BLaER1 treated with 17β-estradiol and CSF1 and Interleukin-3, amounts not matched to agents 10 nM and 100 nM (cell line): ENCODE measurements at regions not wholly inside any gene's neighbourhood (a gene's known extent, or its start where the extent isn't known, plus 50 kb on each side); places are given as distances from the start of the nearest gene placed in this dataset.

Source experiments
- H3K27ac ChIP-seq, 11 experiments: shearing (Covaris generic); formaldehyde crosslinking; 2 replicates each; pipeline ENCODE4 v1.8.1; 2022
- H3K27me3 ChIP-seq, 11 experiments: shearing (Covaris generic); formaldehyde crosslinking; 2 replicates each; pipeline ENCODE4 v1.8.1; 2022
- H3K36me3 ChIP-seq, 11 experiments: shearing (Covaris generic); formaldehyde crosslinking; 2 replicates each; pipeline ENCODE4 v1.8.1; 2022
- H3K4me1 ChIP-seq, 10 experiments: shearing (Covaris generic); formaldehyde crosslinking; 2 replicates each; pipeline ENCODE4 v1.8.1; 2022
- H3K4me2 ChIP-seq, 11 experiments: shearing (Covaris generic); formaldehyde crosslinking; 2 replicates each; pipeline ENCODE4 v1.8.1; 2022
- H3K4me3 ChIP-seq, 10 experiments: shearing (Covaris generic); formaldehyde crosslinking; 2 replicates each; pipeline ENCODE4 v1.8.1; 2022
- H3K9ac ChIP-seq, 11 experiments: shearing (Covaris generic); formaldehyde crosslinking; 2 replicates each; pipeline ENCODE4 v1.8.1; 2022
- H3K9me3 ChIP-seq, 11 experiments: shearing (Covaris generic); formaldehyde crosslinking; replicated peaks in 1 of 11; 2 replicates each; pipeline ENCODE4 v1.8.1; 2022
- H4K20me1 ChIP-seq, 11 experiments: shearing (Covaris generic); formaldehyde crosslinking; 2 replicates each; pipeline ENCODE4 v1.8.1; 2022
- Cebpa-rat ChIP-seq, 11 experiments: shearing (Covaris generic); IDR thresholded peaks; 2 replicates each; pipeline ENCODE4 v1.8.1; 2022

DNA sequence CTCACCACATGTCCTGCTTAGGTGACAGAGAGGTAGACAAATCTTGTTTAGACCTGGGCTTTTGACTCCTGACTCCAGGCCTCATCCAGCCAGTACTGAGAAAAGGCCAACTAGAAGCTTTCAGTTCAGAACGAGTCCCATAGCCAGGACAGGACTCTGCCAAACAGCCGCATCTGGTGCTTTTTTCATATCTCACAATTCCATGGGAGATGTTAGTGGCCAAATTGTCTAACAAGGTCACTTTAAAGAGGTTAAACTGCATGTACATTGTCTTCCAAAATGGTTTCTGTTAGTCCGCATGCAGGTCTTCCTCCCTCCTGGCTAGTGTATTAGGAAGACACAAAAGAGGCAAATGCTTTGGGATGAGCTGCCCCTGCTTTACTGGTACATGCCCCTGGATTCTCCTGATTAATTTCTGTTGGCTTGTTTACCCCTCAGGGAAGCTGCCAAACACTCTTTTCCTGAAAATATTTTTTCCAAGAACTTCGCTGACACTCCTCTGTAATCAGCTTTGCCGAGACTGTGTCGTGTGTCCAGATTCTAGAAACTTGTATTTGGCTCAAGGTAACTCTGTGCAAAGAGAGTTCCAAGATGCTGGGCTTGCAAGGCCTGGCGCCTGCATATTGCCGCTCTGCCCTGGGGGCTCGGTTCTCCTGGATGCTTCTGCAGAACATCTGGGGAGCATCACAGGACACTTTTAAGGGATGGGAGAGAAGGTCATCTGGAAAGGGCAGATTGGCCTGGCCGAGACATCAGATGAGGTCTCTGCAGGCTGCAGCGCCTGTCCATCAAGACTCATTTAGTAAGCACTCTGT lies 209.2 kb upstream of the APCDD1 start:
- H3K4me2 ChIP-seq = no peak overlapping the region
- H3K9ac ChIP-seq = no peak overlapping the region
- no peak for TF ChIP-seq Cebpa-rat (IDR thresholded peaks at IDR 0.05)
- no peak overlapping the region for H3K27ac ChIP-seq
- peaks cover 0 to 7% (median 0%) of the 10 kb centered on the region in 11 experiments; a peak in 1 of 22 replicates for H3K27me3 ChIP-seq
- H3K36me3 ChIP-seq = no peaks in the 10 kb centered on the region
- no peak overlapping the region for H3K4me3 ChIP-seq
- H3K9me3 ChIP-seq = no peaks in the 10 kb centered on the region; a peak in 1 of 22 replicates
- H4K20me1 ChIP-seq = no peaks in the 10 kb centered on the region
- H3K4me1 ChIP-seq = peaks cover 38 to 60% (median 47%) of the 10 kb centered on the region in 10 experiments

- no peak for TF ChIP-seq Cebpa-rat (IDR thresholded peaks at IDR 0.05)
- Histone ChIP-seq H3K36me3 (no peaks in the 10 kb centered on the region), H3K4me1 (peaks cover 38 to 60% (median 47%) of the 10 kb centered on the region in 10 experiments), H3K9me3 (no peaks in the 10 kb centered on the region; a peak in 1 of 22 replicates), H3K27ac (no peak overlapping the region), H3K27me3 (peaks cover 0 to 7% (median 0%) of the 10 kb centered on the region in 11 experiments; a peak in 1 of 22 replicates), H4K20me1 (no peaks in the 10 kb centered on the region), H3K9ac (no peak overlapping the region; a peak in 1 of 22 replicates), H3K4me2 (peak overlapping the region in 1 of 11 experiments; percentile 82; a peak in 2 of 22 replicates), H3K4me3 (no peak overlapping the region)
Observed at GRCh38 chr18:10245846-10246175, 208.6 kb upstream of the APCDD1 start.

DNA sequence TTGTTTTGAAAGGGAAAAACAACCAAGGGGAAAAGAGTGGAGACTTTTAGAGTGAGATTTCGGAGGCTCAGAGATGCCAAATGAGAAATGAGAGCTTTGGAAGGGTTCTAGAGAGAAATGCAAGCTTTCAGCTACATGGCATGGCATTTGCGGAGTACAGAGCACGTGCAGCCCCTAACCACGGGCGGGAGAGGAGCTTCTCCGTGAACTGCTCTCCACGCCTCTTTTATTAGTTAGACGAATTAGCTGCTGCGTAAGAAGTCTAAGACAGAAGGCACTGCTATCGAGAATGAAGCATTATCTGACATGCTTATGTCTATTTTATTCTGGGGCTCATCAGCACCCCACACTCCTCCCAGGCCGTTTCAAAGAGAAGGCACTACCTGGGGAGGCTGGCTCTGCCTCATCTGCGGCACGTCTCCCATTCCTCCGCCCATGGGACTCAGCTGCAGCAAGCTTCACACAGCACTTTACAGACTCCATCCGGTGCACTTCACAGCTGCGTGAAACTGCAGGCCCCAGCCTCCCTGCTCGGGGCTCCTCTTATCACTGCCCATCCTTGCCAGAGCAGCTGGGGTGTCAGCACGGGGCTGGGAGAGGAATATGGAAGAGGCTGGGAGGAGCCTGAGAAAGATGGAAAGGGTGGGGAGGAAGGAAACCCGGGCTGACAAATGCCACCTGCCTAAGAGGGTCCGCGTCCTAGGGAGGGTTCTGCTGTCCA lies 207.3 kb upstream of the APCDD1 start:
- Histone ChIP-seq H3K9me3 (no peaks in the 10 kb centered on the region; a peak in 2 of 22 replicates), H3K27me3 (peaks cover 0 to 7% (median 0%) of the 10 kb centered on the region in 11 experiments; a peak in 1 of 22 replicates), H3K27ac (peak overlapping the region in 7 of 11 experiments; percentile 0 to 41 (median 8); a peak in 5 of 22 replicates), H4K20me1 (no peaks in the 10 kb centered on the region), H3K36me3 (no peaks in the 10 kb centered on the region), H3K4me3 (no peak overlapping the region), H3K4me1 (peaks cover 49 to 66% (median 55%) of the 10 kb centered on the region in 10 experiments), H3K4me2 (peak overlapping the region; percentile 57 to 87 (median 77)), H3K9ac (peak overlapping the region in 7 of 11 experiments; percentile 13 to 46 (median 30); a peak in 9 of 22 replicates)
- no peak for TF ChIP-seq Cebpa-rat (IDR thresholded peaks at IDR 0.05)

DNA sequence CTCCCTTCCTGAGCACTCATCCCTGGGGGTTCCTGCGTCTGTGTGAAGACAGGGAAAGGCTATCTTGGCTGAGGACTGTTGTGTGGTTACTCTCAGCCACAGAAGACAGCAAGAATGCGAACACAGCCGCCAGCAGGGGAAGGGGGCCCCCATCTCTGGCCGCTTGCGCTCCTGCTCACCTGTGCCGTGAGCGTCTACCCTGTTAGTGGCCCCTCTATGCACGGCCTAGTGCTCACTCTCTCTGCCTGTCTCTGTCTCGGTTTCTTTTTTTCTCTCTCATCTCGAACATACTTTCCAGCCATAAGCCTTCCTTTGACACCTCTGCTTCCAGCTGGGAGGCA lies 206.7 kb upstream of the APCDD1 start:
- Histone ChIP-seq H3K4me3 (no peak overlapping the region), H3K27me3 (peaks cover 0 to 7% (median 0%) of the 10 kb centered on the region in 11 experiments; a peak in 1 of 22 replicates), H3K9ac (peak overlapping the region in 7 of 11 experiments; percentile 13 to 46 (median 30); a peak in 6 of 22 replicates), H3K27ac (peak overlapping the region in 7 of 11 experiments; percentile 0 to 41 (median 26); a peak in 6 of 22 replicates), H3K4me2 (peak overlapping the region; percentile 57 to 87 (median 77)), H3K36me3 (no peaks in the 10 kb centered on the region), H4K20me1 (no peaks in the 10 kb centered on the region), H3K4me1 (peaks cover 54 to 72% (median 60%) of the 10 kb centered on the region in 10 experiments), H3K9me3 (no peaks in the 10 kb centered on the region; a peak in 2 of 22 replicates)
- TF ChIP-seq Cebpa-rat (IDR thresholded peaks at IDR 0.05) = no peak

- Histone ChIP-seq H3K4me2 (peak overlapping the region in 8 of 11 experiments; percentile 2 to 87 (median 82); a peak in 8 of 22 replicates), H3K4me3 (no peak overlapping the region), H3K36me3 (no peaks in the 10 kb centered on the region), H3K27me3 (peaks cover 0 to 7% (median 0%) of the 10 kb centered on the region in 11 experiments; a peak in 1 of 22 replicates), H3K27ac (no peak overlapping the region), H3K9ac (no peak overlapping the region), H3K9me3 (no peaks in the 10 kb centered on the region; a peak in 2 of 22 replicates), H3K4me1 (peaks cover 65 to 82% (median 70%) of the 10 kb centered on the region in 10 experiments), H4K20me1 (no peaks in the 10 kb centered on the region)
- TF ChIP-seq Cebpa-rat (IDR thresholded peaks at IDR 0.05) = no peak
Observed at GRCh38 chr18:10248738-10249137, 205.7 kb upstream of the APCDD1 start.

- Histone ChIP-seq H3K36me3 (no peaks in the 10 kb centered on the region), H3K9me3 (no peaks in the 10 kb centered on the region; a peak in 2 of 22 replicates), H3K27me3 (peaks cover 0 to 7% (median 0%) of the 10 kb centered on the region in 11 experiments; a peak in 1 of 22 replicates), H3K4me3 (no peak overlapping the region), H3K4me1 (peaks cover 70 to 87% (median 75%) of the 10 kb centered on the region in 10 experiments), H3K9ac (no peak overlapping the region), H4K20me1 (no peaks in the 10 kb centered on the region), H3K4me2 (peak overlapping the region; percentile 71 to 87 (median 79); a peak in 21 of 22 replicates), H3K27ac (peak overlapping the region in 4 of 11 experiments; percentile 4 to 67 (median 52); a peak in 3 of 22 replicates)
- TF ChIP-seq Cebpa-rat (IDR thresholded peaks at IDR 0.05) = no peak
Observed at GRCh38 chr18:10249270-10249669, 205.2 kb upstream of the APCDD1 start.

DNA sequence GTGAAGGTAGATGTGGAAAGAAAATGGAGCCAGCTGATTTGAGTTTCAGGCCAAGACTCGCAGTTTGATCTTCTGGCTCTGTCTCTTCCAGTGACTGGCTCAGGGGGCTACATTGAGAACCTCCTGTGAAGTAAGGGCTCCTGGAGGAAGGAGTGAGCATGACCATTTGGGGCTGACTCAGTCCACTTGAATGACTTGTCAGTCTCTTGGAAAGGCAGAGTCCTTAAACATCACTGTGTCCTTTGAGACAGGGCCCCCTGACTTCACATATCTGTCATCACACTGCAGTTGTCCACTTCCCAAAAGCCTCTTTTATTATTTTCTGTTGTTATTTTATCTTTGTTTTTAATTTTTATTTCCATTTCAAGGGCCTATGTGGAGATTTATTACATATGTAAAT lies 204.6 kb upstream of the APCDD1 start:
- peak overlapping the region in 7 of 11 experiments; percentile 8 to 73 (median 66); a peak in 8 of 22 replicates for H3K27ac ChIP-seq
- H4K20me1 ChIP-seq = no peaks in the 10 kb centered on the region
- peaks cover 75 to 93% (median 81%) of the 10 kb centered on the region in 10 experiments for H3K4me1 ChIP-seq
- no peaks in the 10 kb centered on the region; a peak in 2 of 22 replicates for H3K9me3 ChIP-seq
- H3K27me3 ChIP-seq = peaks cover 0 to 7% (median 0%) of the 10 kb centered on the region in 11 experiments; a peak in 1 of 22 replicates
- no peak for TF ChIP-seq Cebpa-rat (IDR thresholded peaks at IDR 0.05)
- H3K9ac ChIP-seq = no peak overlapping the region
- no peak overlapping the region for H3K4me3 ChIP-seq
- no peaks in the 10 kb centered on the region for H3K36me3 ChIP-seq
- peak overlapping the region; percentile 71 to 87 (median 79) for H3K4me2 ChIP-seq

- no peaks in the 10 kb centered on the region for H4K20me1 ChIP-seq
- H3K9ac ChIP-seq = peak overlapping the region in 2 of 11 experiments; percentile 63 to 65; a peak in 2 of 22 replicates
- no peaks in the 10 kb centered on the region for H3K36me3 ChIP-seq
- 0 out of 22 replicates have a peak, but pooled peaks cover 0 to under 1% (median 0%) of the 10 kb centered on the region in 11 experiments for H3K27me3 ChIP-seq
- peak overlapping the region; percentile 71 to 90 (median 81) for H3K4me2 ChIP-seq
- H3K4me3 ChIP-seq = peak overlapping the region in 2 of 10 experiments; percentile 5 to 18; a peak in 2 of 20 replicates
- no peak for TF ChIP-seq Cebpa-rat (IDR thresholded peaks at IDR 0.05)
- peaks cover 65 to 77% (median 72%) of the 10 kb centered on the region in 10 experiments for H3K4me1 ChIP-seq
- H3K27ac ChIP-seq = peak overlapping the region in 10 of 11 experiments; percentile 56 to 80 (median 72); a peak in 20 of 22 replicates
- H3K9me3 ChIP-seq = peaks cover 4 to 12% (median 7%) of the 10 kb centered on the region in 11 experiments; a peak in 12 of 22 replicates
Observed at GRCh38 chr18:10252494-10252893, 201.9 kb upstream of the APCDD1 start.
